Heart right ventricle (tissue), 16 donors: ENCODE measurements at regions not wholly inside any gene's neighbourhood (a gene's known extent, or its start where the extent isn't known, plus 50 kb on each side); places are given as distances from the start of the nearest gene placed in this dataset.

ENCODE experiments used
- ATAC-seq, 8 donors: fragments of 200-7000 bp; cut with Tn5 transposase; one replicate each; pipeline ENCODE4 v1.9.1; 2020; ENCODE audit warnings: mild to moderate bottlenecking in 8 of 8, moderate library complexity in 8 of 8, moderate number of reproducible peaks in 1 of 8
- DNase-seq, 2 donors: peaks; one replicate each; pipeline ENCODE4 v3.0.0-alpha.2; 2020
- H3K27ac ChIP-seq, 10 donors: fragments of 200-600 bp; sonication (generic) in 2 of 10; one replicate each; pipeline versions ENCODE4 v1.5.0 to v1.8.0; 2020 to 2022; ENCODE audit warnings: mild to moderate bottlenecking in 3 of 10
- H3K27me3 ChIP-seq, 7 donors: fragments of 200-600 bp; one replicate each; pipeline ENCODE4 v1.8.0; 2021 to 2022; ENCODE audit warnings: mild to moderate bottlenecking in 2 of 7
- H3K36me3 ChIP-seq, 9 donors: fragments of 200-600 bp; sonication (generic) in 1 of 9; one replicate each; pipeline versions ENCODE4 v1.5.0 to v1.8.0; 2020 to 2022; ENCODE audit warnings: mild to moderate bottlenecking in 2 of 9
- H3K4me1 ChIP-seq, 9 donors: fragments of 200-600 bp; sonication (generic) in 1 of 9; one replicate each; pipeline versions ENCODE4 v1.5.0 to v1.8.0; 2020 to 2022; ENCODE audit warnings: mild to moderate bottlenecking in 4 of 9
- H3K4me3 ChIP-seq, 10 donors: fragments of 200-600 bp; sonication (generic) in 2 of 10; one replicate each; pipeline versions ENCODE4 v1.5.0 to v1.8.0; 2020 to 2022; ENCODE audit warnings: mild to moderate bottlenecking in 7 of 10, moderate library complexity in 2 of 10
- H3K9me3 ChIP-seq, 11 donors: fragments of 200-600 bp in 10 of 11; sonication (generic) in 2 of 11; one replicate each; pipeline versions ENCODE4 v1.5.0 to v1.8.0; 2013 to 2022; ENCODE audit warnings: mild to moderate bottlenecking in 2 of 11, control low read depth in 1 of 11, moderate library complexity in 1 of 11
- WGBS, 2 donors: extraction: QIAGEN DNeasy Blood & Tissue Kit; methylation state at CpG; one replicate each; pipeline ENCODE4 v1.1.7; 2013; ENCODE audit warnings: inconsistent platforms in 1 of 2; 5-methylcytosine and 5-hydroxymethylcytosine counted together
- intact Hi-C, 10 donors: fragments of 100-400 bp; cut with DNase I; formaldehyde crosslinking; loops; one replicate each; pipeline versions ENCODE4 v1.11.1 to v1.14.2; 2022
- TF ChIP-seq, protein P1 (sequence below), 9 donors: fragments of 200-600 bp; sonication (generic) in 2 of 9; IDR thresholded peaks; one replicate each; pipeline versions ENCODE4 v1.5.0 to v1.8.0; 2021 to 2022; ENCODE audit warnings: antibody characterized with exemption in 9 of 9, mild to moderate bottlenecking in 5 of 9, moderate library complexity in 1 of 9
- donor health status: Arrhythmogenic right ventricular cardiomyopathy.
- donor health status: ischemic (EF 13 %, LVEDD 7.1; RV severe dilation, severe dysfunction).
- donor health status: healthy with polysubstance abuse.
- donor health status: DM: no; HTN: yes; CAD: no.
- donor health status: DM: no; HTN: no; CAD: no.
- donor health status: ischemic (EF 25% LVEDD 6.9; RV normal size, moderate dysfunction).
- donor health status: ischemic (EF 25% LVEDD 5.7; RV mildly dilated, moderate dysfunction).
- donor health status: healthy.
- donor health status: DM: yes; HTN: yes; CAD: no.
- donor health status: Ischemic cardiomyopathy.
- donor health status: ischemic (EF 35%, LVEDD 5.7; RV mildly dilated, moderate dysfunction).
- donor health status: nonischemic (EF 11% LVEDD 7.7; RV severe dilation, severe dysfunction).
- donor health status: DM: yes; HTN: yes; CAD: no.
- donor health status: PGD.
- donor health status: ischemic (EF 29% LVEDD 5.4; RV normal size, mild dysfunction).
- donor health status: nonischemic (EF 23%, LVEDD 6.1; RV moderate dilation, normal function).

GRCh38 chr12:74293689-74294131 is 243.9 kb upstream of the ATXN7L3B start:
- no peak for DNase-seq
- TF ChIP-seq, protein P1, sequence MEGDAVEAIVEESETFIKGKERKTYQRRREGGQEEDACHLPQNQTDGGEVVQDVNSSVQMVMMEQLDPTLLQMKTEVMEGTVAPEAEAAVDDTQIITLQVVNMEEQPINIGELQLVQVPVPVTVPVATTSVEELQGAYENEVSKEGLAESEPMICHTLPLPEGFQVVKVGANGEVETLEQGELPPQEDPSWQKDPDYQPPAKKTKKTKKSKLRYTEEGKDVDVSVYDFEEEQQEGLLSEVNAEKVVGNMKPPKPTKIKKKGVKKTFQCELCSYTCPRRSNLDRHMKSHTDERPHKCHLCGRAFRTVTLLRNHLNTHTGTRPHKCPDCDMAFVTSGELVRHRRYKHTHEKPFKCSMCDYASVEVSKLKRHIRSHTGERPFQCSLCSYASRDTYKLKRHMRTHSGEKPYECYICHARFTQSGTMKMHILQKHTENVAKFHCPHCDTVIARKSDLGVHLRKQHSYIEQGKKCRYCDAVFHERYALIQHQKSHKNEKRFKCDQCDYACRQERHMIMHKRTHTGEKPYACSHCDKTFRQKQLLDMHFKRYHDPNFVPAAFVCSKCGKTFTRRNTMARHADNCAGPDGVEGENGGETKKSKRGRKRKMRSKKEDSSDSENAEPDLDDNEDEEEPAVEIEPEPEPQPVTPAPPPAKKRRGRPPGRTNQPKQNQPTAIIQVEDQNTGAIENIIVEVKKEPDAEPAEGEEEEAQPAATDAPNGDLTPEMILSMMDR (IDR thresholded peaks at IDR 0.05) = no peak

GRCh38 chr12:74317078-74317601 is 220.5 kb upstream of the ATXN7L3B start:
- H3K9me3 ChIP-seq = no peaks in the 10 kb centered on the region
- WGBS, 2 donors = 14 to 18% methylated on average over 2 of the region's 2 CpGs
- H3K36me3 ChIP-seq = no peaks in the 10 kb centered on the region
- no peaks in the 10 kb centered on the region for H3K4me1 ChIP-seq
- intact Hi-C loops = loop anchor here in 2 of 10 donors (10.0 kb wide), 2 partner anchors 98 to 202 kb away; no protein-coding TSS in a partner anchor
- TF ChIP-seq, protein P1 (IDR thresholded peaks at IDR 0.05) = peak in 6 of 9 donors; percentile 12 to 47 (median 36)
- H3K27me3 ChIP-seq = no peaks in the 10 kb centered on the region
- H3K27ac ChIP-seq = no peak overlapping the region
- DNase-seq (peak in 1 of 2 donors; percentile 19), ATAC-seq (peak in 7 of 8 donors; percentile 47 to 96 (median 63))
- H3K4me3 ChIP-seq = no peak overlapping the region

More at GRCh38 chr12:74293689-74294131, 243.9 kb upstream of the ATXN7L3B start:
- no peak overlapping the region for H3K27ac ChIP-seq
- intact Hi-C loops = no loop called here
- no peaks in the 10 kb centered on the region for H3K9me3 ChIP-seq
- no peak for ATAC-seq
- no peak overlapping the region for H3K4me3 ChIP-seq
- no peaks in the 10 kb centered on the region for H3K27me3 ChIP-seq
- no peaks in the 10 kb centered on the region for H3K4me1 ChIP-seq
- no peaks in the 10 kb centered on the region for H3K36me3 ChIP-seq
- WGBS, 2 donors = 87 to 91% methylated on average over 15 of the region's 15 CpGs

DNA sequence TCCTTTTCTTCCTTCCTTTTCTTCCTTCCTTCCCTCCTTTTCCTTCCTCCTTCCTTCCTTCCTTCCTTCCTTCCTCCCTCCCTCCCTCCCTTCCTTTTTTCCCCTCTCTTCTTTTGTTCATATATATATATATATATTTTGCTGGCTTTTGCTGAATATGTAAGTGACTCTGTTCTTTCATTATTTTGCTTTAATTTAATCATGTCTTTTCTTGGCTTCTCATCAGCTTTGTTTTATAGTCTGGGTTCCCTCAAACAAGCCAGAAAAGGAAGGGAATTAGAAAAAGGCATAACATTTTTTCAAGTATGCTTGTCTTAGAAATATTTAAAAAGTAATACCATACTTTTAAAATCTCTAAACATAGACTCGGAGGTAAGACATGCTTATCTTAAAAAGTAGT is 219.9 kb upstream of the ATXN7L3B start:
- Histone ChIP-seq H3K27me3 (no peaks in the 10 kb centered on the region), H3K4me1 (no peaks in the 10 kb centered on the region), H3K27ac (no peak overlapping the region), H3K36me3 (no peaks in the 10 kb centered on the region), H3K9me3 (no peaks in the 10 kb centered on the region), H3K4me3 (no peak overlapping the region)
- DNase-seq = no peak
- intact Hi-C loops = loop anchor here in 2 of 10 donors (10.0 kb wide), 2 partner anchors 97 to 203 kb away; no protein-coding TSS in a partner anchor
- no peak for ATAC-seq
- WGBS, 2 donors = 50 to 64% methylated on average over 1 of the region's 1 CpG
- TF ChIP-seq, protein P1 (IDR thresholded peaks at IDR 0.05) = no peak

- ATAC-seq (no peak), DNase-seq (no peak)
- TF ChIP-seq, protein P1 (IDR thresholded peaks at IDR 0.05) = no peak
- 62 to 78% methylated on average over 5 of the region's 5 CpGs for WGBS, 2 donors
- Histone ChIP-seq H3K27ac (no peak overlapping the region), H3K9me3 (no peaks in the 10 kb centered on the region), H3K27me3 (no peaks in the 10 kb centered on the region), H3K4me3 (no peak overlapping the region), H3K36me3 (no peaks in the 10 kb centered on the region), H3K4me1 (no peaks in the 10 kb centered on the region)
- intact Hi-C loops = loop anchor here in 2 of 10 donors (10.0 kb wide), 2 partner anchors 95 to 205 kb away; no protein-coding TSS in a partner anchor
Measured at GRCh38 chr12:74319886-74320285, 217.7 kb upstream of the ATXN7L3B start.
